ENCODE measurements at regions not wholly inside any gene's neighbourhood (a gene's known extent, or its start where the extent isn't known, plus 50 kb on each side); places are given as distances from the start of the nearest gene placed in this dataset.

DNA sequence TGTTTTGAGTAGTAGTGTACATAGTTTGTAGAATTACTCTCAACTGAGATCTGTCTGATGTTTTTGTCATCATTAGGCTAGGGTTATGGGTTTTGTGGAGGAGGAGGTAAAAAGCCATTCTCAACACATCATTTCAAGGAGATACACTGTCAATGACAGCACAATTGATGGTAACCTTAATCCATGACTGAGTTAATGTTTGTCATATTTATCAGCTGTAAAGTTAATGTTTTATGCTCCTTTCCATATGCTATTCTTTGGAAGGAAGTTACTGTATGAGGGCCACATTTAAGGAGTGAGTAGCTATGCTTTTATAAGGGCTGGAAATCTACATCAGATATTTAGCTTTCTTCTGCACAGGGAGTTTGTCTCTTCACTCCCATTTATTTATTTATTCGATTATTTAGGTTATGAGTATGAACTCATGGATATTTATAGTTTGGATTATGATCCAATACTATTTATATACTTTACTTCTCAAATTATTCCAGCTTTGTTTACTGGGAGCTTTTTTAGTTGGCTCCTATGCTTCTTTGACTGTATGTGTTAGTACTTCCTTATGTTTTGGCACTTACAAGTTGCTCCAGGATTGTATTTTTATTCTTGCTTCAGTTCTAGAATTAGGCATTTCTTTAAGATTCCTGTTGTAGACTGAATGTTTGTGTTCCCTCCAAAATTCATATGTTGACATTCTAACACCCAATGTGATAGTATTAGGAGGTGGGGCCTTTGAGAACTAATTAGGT lies 156.6 kb upstream of the HCRTR2 start:
- TF ChIP-seq, protein P1, sequence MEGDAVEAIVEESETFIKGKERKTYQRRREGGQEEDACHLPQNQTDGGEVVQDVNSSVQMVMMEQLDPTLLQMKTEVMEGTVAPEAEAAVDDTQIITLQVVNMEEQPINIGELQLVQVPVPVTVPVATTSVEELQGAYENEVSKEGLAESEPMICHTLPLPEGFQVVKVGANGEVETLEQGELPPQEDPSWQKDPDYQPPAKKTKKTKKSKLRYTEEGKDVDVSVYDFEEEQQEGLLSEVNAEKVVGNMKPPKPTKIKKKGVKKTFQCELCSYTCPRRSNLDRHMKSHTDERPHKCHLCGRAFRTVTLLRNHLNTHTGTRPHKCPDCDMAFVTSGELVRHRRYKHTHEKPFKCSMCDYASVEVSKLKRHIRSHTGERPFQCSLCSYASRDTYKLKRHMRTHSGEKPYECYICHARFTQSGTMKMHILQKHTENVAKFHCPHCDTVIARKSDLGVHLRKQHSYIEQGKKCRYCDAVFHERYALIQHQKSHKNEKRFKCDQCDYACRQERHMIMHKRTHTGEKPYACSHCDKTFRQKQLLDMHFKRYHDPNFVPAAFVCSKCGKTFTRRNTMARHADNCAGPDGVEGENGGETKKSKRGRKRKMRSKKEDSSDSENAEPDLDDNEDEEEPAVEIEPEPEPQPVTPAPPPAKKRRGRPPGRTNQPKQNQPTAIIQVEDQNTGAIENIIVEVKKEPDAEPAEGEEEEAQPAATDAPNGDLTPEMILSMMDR (IDR thresholded peaks at IDR 0.05), result no peak
- no peak for TF ChIP-seq POLR2A (IDR thresholded peaks at IDR 0.05)
